Panc1 (cell line): ENCODE measurements at regions not wholly inside any gene's neighbourhood (a gene's known extent, or its start where the extent isn't known, plus 50 kb on each side); places are given as distances from the start of the nearest gene placed in this dataset.

ENCODE experiments used
- ATAC-seq: fragments of 200-7000 bp; cut with Tn5 transposase; 2 replicates; pipeline ENCODE4 v1.9.1; 2020; ENCODE audit warnings: mild to moderate bottlenecking, moderate library complexity
- BruUV-seq: library from RNA; stranded (reverse); fragments of 400-500 nt; replicated peaks from 2 replicates; lab custom pipeline; 2021; lab: Mats Ljungman, UMichigan
- CTCF ChIA-PET: fragments of 300-600 bp; sonication (Branson Sonifier 250); formaldehyde crosslinking; loops from one replicate; lab custom pipeline; 2022; ENCODE audit warnings: antibody characterized with exemption; lab: Charles Lee
- POLR2A ChIA-PET: fragments of 300-600 bp; sonication (Branson Sonifier 250); formaldehyde crosslinking; loops from one replicate; lab custom pipeline; 2022; ENCODE audit warnings: antibody characterized with exemption; lab: Charles Lee
- DNase-seq: peaks from one replicate; pipeline ENCODE4 v3.0.0-alpha.2; 2010; ENCODE audit warnings: low read depth, low spot score
- H3K27ac ChIP-seq: 2 replicates; pipeline ENCODE4 v1.5.1; 2011; ENCODE audit warnings: mild to moderate bottlenecking, low read length, inconsistent platforms
- H3K27me3 ChIP-seq: fragments of 200-500 bp; sonication (Bioruptor generic); 2 replicates; pipeline ENCODE4 v1.6.0; 2014; ENCODE audit warnings: low read length, inconsistent platforms; ENCODE audit not compliant: control insufficient read depth, insufficient read depth
- H3K36me3 ChIP-seq: fragments of 200-500 bp; sonication (Bioruptor generic); 2 replicates; pipeline ENCODE4 v1.5.1; 2014; ENCODE audit warnings: inconsistent platforms, mild to moderate bottlenecking, low read length, moderate library complexity; ENCODE audit not compliant: control insufficient read depth, insufficient read depth
- H3K4me1 ChIP-seq: 2 replicates; pipeline ENCODE4 v1.5.1; 2011; ENCODE audit warnings: inconsistent platforms, mild to moderate bottlenecking, low read length, moderate library complexity; ENCODE audit not compliant: control insufficient read depth, insufficient read depth
- H3K4me3 ChIP-seq, 2 experiments: 2 replicates each; pipeline ENCODE4 v1.5.1; 2011 to 2012; ENCODE audit warnings: low read depth in 2 of 2, low read length in 2 of 2, mild to moderate bottlenecking in 2 of 2, inconsistent platforms in 1 of 2, moderate library complexity in 1 of 2
- H3K9me3 ChIP-seq: fragments of 200-500 bp; sonication (Bioruptor generic); 2 replicates; pipeline ENCODE4 v1.5.1; 2014; ENCODE audit warnings: low read depth, mild to moderate bottlenecking, inconsistent platforms, low read length, moderate library complexity; ENCODE audit not compliant: control insufficient read depth, insufficient read depth
- CTCF ChIP-seq: fragments of 450-650 bp; IDR thresholded peaks from 2 replicates; pipeline ENCODE4 v1.5.1; 2017; ENCODE audit warnings: mild to moderate bottlenecking
- POLR2AphosphoS5 ChIP-seq: IDR thresholded peaks from 2 replicates; pipeline ENCODE4 v1.6.1; 2012; ENCODE audit warnings: mild to moderate bottlenecking, low read depth, low read length, moderate library complexity
- REST ChIP-seq, 2 experiments: IDR thresholded peaks; 2 replicates each; pipeline ENCODE4 v1.6.1; 2011 to 2012; ENCODE audit warnings: low read depth in 2 of 2, control low read depth in 1 of 2, low read length in 1 of 2, mild to moderate bottlenecking in 1 of 2, moderate library complexity in 1 of 2; ENCODE audit not compliant: insufficient read depth in 1 of 2
- SIN3A ChIP-seq: IDR thresholded peaks from 2 replicates; pipeline ENCODE4 v1.6.1; 2012; ENCODE audit warnings: low read depth, mild to moderate bottlenecking, low read length, moderate library complexity, borderline replicate concordance; ENCODE audit not compliant: insufficient read depth
- TCF7L2 ChIP-seq: IDR thresholded peaks from 2 replicates; pipeline ENCODE4 v1.6.1; 2011; ENCODE audit warnings: mild to moderate bottlenecking, low read depth, low read length, inconsistent platforms
- in situ Hi-C: cut with HindIII; loops from 2 replicates; pipeline ENCODE4 v1.10.0; 2016; ENCODE audit warnings: low sequenced_read_pairs, low pct_unique_long_range_greater_than_20kb
- intact Hi-C: fragments of 100-400 bp; cut with micrococcal nuclease; formaldehyde crosslinking; loops from one replicate; pipeline ENCODE4 v1.10.0; 2022; ENCODE audit not compliant: unreplicated experiment

- peak; percentile 81; the same call in 1 of the 2 replicates for TF ChIP-seq POLR2AphosphoS5
- peak; percentile 64 for TF ChIP-seq TCF7L2
- TF ChIP-seq CTCF = no peak
- no peak for TF ChIP-seq REST (IDR thresholded peaks at IDR 0.05; ENCODE audit: insufficient read depth in 1 of 2, low read depth in 2 of 2, low read length in 1 of 2)
- TF ChIP-seq SIN3A = no peak
These were observed 1016.0 kb downstream of the MCTP2 start for GRCh38 chr15:95247071-95247984.

GRCh38 chr15:95249524-95249923 is 1018.2 kb downstream of the MCTP2 start:
- in situ Hi-C loops (no loop called here), intact Hi-C loops (no loop called here)
- ATAC-seq (no peak), DNase-seq (no peak)
- Histone ChIP-seq H3K4me1 (peaks cover 6% of the 10 kb centered on the region; the same call in 1 of the 2 replicates), H3K27me3 (no peaks in the 10 kb centered on the region), H3K36me3 (no peaks in the 10 kb centered on the region), H3K4me3 (no peak overlapping the region), H3K27ac (peak overlapping the region; percentile 62), H3K9me3 (peaks cover 41% of the 10 kb centered on the region; the same call in 1 of the 2 replicates)
- no peak for TF ChIP-seq REST (IDR thresholded peaks at IDR 0.05; ENCODE audit: insufficient read depth in 1 of 2, low read depth in 2 of 2, low read length in 1 of 2)
- no peak for TF ChIP-seq TCF7L2
- no peak for TF ChIP-seq CTCF
- TF ChIP-seq SIN3A = no peak
- TF ChIP-seq POLR2AphosphoS5 = no peak
- no TSS peak for BruUV-seq
- CTCF ChIA-PET = no interaction called here
- POLR2A ChIA-PET = no interaction called here

More at GRCh38 chr15:95247071-95247984, 1016.0 kb downstream of the MCTP2 start:
- Histone ChIP-seq H3K4me3 (peak overlapping the region in 1 of 2 experiments; percentile 24; a peak in 1 of 4 replicates), H3K9me3 (peaks cover 35% of the 10 kb centered on the region; the same call in 1 of the 2 replicates), H3K27me3 (no peaks in the 10 kb centered on the region), H3K4me1 (peaks cover 6% of the 10 kb centered on the region; the same call in 1 of the 2 replicates), H3K27ac (peak overlapping the region; percentile 76), H3K36me3 (no peaks in the 10 kb centered on the region)
- BruUV-seq = no TSS peak
- CTCF ChIA-PET = interaction anchor here (0.6 kb wide), 1 partner anchor 834 kb away, joined by 3 read pairs; no protein-coding TSS in a partner anchor
- intact Hi-C loops = no loop called here
- ATAC-seq = peak; percentile 100
- POLR2A ChIA-PET = interaction anchor here (0.6 kb wide), 1 partner anchor 42 kb away, joined by 4 read pairs; no protein-coding TSS in a partner anchor
- in situ Hi-C loops = no loop called here
- peak; percentile 91 for DNase-seq
